MM.1S (cell line): ENCODE measurements at regions not wholly inside any gene's neighbourhood (a gene's known extent, or its start where the extent isn't known, plus 50 kb on each side); places are given as distances from the start of the nearest gene placed in this dataset.

Experiments used
- DNase-seq: peaks from one replicate; pipeline ENCODE4 v3.0.0-alpha.2; 2015
- H2AFZ ChIP-seq: fragments of 300-600 bp; sonication (generic); 2 replicates; pipeline ENCODE4 v1.6.0; 2016; ENCODE audit warnings: antibody characterized with exemption, low read length
- H3F3A ChIP-seq: fragments of 300-600 bp; sonication (generic); 2 replicates; pipeline ENCODE4 v1.6.1; 2016; ENCODE audit warnings: mild to moderate bottlenecking, antibody characterized with exemption, low read length, moderate library complexity, mixed read lengths; ENCODE audit not compliant: insufficient read depth
- H3K27ac ChIP-seq: fragments of 300-600 bp; sonication (generic); 2 replicates; pipeline ENCODE4 v1.5.1; 2016; ENCODE audit warnings: mild to moderate bottlenecking, low read length
- H3K27me3 ChIP-seq: fragments of 300-600 bp; sonication (generic); replicated peaks from 2 replicates; pipeline ENCODE4 v1.6.0; 2016; ENCODE audit warnings: low read length; ENCODE audit not compliant: insufficient read depth
- H3K36me3 ChIP-seq: fragments of 300-600 bp; sonication (generic); replicated peaks from 2 replicates; pipeline ENCODE4 v1.6.1; 2016; ENCODE audit warnings: mild to moderate bottlenecking, low read length, mixed read lengths; ENCODE audit not compliant: insufficient read depth
- H3K4me1 ChIP-seq: fragments of 300-600 bp; sonication (generic); 2 replicates; pipeline ENCODE4 v1.6.1; 2016; ENCODE audit warnings: low read length, mixed read lengths
- H3K4me2 ChIP-seq: fragments of 300-600 bp; sonication (generic); 2 replicates; pipeline ENCODE4 v1.6.0; 2016; ENCODE audit warnings: low read depth, low read length
- H3K4me3 ChIP-seq: fragments of 300-600 bp; sonication (generic); 2 replicates; pipeline ENCODE4 v1.5.1; 2016; ENCODE audit warnings: low read length, mixed read lengths
- H3K79me2 ChIP-seq: fragments of 300-600 bp; sonication (generic); 2 replicates; pipeline ENCODE4 v1.6.1; 2016; ENCODE audit warnings: mixed run types, low read length, mixed read lengths
- H3K9ac ChIP-seq: fragments of 300-600 bp; sonication (generic); 2 replicates; pipeline ENCODE4 v1.6.1; 2016; ENCODE audit warnings: low read length, mixed read lengths
- H3K9me2 ChIP-seq: fragments of 300-600 bp; sonication (generic); replicated peaks from 2 replicates; pipeline ENCODE4 v1.6.1; 2016; ENCODE audit warnings: mild to moderate bottlenecking, low read length, mixed read lengths; ENCODE audit not compliant: insufficient read depth
- H3K9me3 ChIP-seq: fragments of 300-600 bp; sonication (generic); replicated peaks from 2 replicates; pipeline ENCODE4 v1.6.1; 2016; ENCODE audit warnings: mild to moderate bottlenecking, low read length, mixed read lengths; ENCODE audit not compliant: insufficient read depth
- H4K20me1 ChIP-seq: fragments of 300-600 bp; sonication (generic); 2 replicates; pipeline ENCODE4 v1.6.1; 2016; ENCODE audit warnings: mild to moderate bottlenecking, low read length, moderate library complexity, mixed read lengths; ENCODE audit not compliant: insufficient read depth
- EZH2 ChIP-seq: fragments of 300-600 bp; sonication (generic); optimal IDR thresholded peaks from 2 replicates; pipeline ENCODE3; 2017; ENCODE audit warnings: low read depth, mild to moderate bottlenecking, antibody characterized with exemption, low read length, mixed read lengths
- EZH2phosphoT487 ChIP-seq: fragments of 300-600 bp; sonication (generic); IDR thresholded peaks from 2 replicates; pipeline ENCODE4 v1.6.1; 2018; ENCODE audit warnings: antibody characterized with exemption, low read length
- TF ChIP-seq, protein P1 (sequence below): fragments of 300-600 bp; sonication (generic); IDR thresholded peaks from 2 replicates; pipeline ENCODE4 v1.5.1; 2016; ENCODE audit warnings: antibody characterized with exemption, low read length, mixed read lengths

DNA sequence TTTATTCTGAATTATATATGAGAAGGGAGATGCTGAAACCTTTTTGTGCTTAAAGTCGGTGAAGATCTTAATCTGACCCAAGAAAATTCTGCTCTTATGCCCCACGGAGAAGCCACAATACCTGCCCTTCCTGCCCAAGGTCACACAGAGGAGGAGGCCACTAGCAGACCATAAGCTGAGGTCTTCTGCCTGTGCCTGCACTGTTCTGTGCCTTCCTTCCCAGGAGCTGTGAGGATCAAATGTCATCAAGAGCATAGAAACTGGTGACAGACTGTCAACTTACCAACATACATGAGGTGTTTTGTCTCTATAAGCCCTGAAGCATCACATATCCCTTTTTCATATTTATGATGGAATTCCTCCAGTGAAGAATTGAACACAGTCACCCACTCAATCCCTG is 233.3 kb downstream of the C1D start:
- Histone ChIP-seq H3K4me1 (no peaks in the 10 kb centered on the region), H2AFZ (no peak overlapping the region), H3K9me2 (no peaks in the 10 kb centered on the region), H3K79me2 (no peaks in the 10 kb centered on the region), H3F3A (no peaks in the 10 kb centered on the region), H3K9ac (no peak overlapping the region), H3K9me3 (no peaks in the 10 kb centered on the region), H3K4me2 (no peak overlapping the region), H3K4me3 (no peak overlapping the region), H3K27me3 (no peaks in the 10 kb centered on the region), H3K36me3 (no peaks in the 10 kb centered on the region), H4K20me1 (no peaks in the 10 kb centered on the region), H3K27ac (no peak overlapping the region)
- TF ChIP-seq EZH2 (no peak), EZH2phosphoT487 (no peak)
- TF ChIP-seq, protein P1, sequence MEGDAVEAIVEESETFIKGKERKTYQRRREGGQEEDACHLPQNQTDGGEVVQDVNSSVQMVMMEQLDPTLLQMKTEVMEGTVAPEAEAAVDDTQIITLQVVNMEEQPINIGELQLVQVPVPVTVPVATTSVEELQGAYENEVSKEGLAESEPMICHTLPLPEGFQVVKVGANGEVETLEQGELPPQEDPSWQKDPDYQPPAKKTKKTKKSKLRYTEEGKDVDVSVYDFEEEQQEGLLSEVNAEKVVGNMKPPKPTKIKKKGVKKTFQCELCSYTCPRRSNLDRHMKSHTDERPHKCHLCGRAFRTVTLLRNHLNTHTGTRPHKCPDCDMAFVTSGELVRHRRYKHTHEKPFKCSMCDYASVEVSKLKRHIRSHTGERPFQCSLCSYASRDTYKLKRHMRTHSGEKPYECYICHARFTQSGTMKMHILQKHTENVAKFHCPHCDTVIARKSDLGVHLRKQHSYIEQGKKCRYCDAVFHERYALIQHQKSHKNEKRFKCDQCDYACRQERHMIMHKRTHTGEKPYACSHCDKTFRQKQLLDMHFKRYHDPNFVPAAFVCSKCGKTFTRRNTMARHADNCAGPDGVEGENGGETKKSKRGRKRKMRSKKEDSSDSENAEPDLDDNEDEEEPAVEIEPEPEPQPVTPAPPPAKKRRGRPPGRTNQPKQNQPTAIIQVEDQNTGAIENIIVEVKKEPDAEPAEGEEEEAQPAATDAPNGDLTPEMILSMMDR = no peak
- DNase-seq = no peak

DNA sequence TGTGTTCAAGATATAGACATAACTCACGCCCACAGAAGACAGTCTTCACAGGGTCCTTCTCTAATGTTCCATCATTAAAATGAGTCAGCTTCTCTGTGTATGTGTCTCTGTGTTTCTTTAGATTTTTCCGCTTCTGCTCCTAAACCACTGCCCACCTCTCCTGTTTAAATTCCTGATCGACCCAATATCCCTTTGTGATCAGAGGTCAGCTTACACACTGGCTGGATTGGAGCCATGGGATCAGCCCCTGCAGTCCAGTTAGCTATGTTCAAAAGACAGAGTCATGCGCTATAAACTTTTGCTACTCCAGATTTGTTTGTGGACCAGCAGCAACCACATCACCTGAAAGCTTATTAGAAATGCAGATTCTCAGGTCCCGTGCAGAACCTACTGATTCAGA is 229.2 kb downstream of the C1D start:
- DNase-seq = no peak
- Histone ChIP-seq H3K9me3 (no peaks in the 10 kb centered on the region), H3K9me2 (no peaks in the 10 kb centered on the region), H3K4me2 (no peak overlapping the region), H3K4me3 (no peak overlapping the region), H3K36me3 (no peaks in the 10 kb centered on the region), H3K4me1 (no peaks in the 10 kb centered on the region), H3K27ac (no peak overlapping the region), H3K79me2 (no peaks in the 10 kb centered on the region), H4K20me1 (no peaks in the 10 kb centered on the region), H3K27me3 (no peaks in the 10 kb centered on the region), H2AFZ (no peak overlapping the region), H3F3A (no peaks in the 10 kb centered on the region), H3K9ac (no peak overlapping the region)
- TF ChIP-seq, protein P1 = no peak
- TF ChIP-seq EZH2 (no peak), EZH2phosphoT487 (no peak)

DNA sequence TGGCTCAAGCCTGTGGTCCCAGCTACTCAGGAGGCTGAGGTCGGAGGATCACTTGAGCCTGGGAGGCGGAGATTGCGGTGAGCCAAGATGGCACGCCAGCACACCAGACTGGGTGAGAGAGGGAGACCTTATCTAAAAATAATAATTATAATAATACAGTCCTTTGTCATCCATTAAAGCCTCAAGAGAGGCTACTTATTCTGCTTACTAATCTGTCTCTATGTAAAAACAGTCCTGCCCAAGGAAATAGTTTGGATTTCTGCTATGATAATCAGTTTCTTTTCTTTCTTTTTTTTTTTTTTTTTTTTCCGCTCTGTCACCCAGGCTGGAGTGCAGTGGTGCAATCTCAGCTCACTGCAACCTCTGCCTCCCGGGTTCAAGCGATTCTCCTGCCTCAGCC is 228.3 kb downstream of the C1D start:
- Histone ChIP-seq H3K27me3 (no peaks in the 10 kb centered on the region), H3K9ac (no peak overlapping the region), H3K9me2 (no peaks in the 10 kb centered on the region), H3K79me2 (no peaks in the 10 kb centered on the region), H4K20me1 (no peaks in the 10 kb centered on the region), H3K4me3 (no peak overlapping the region), H2AFZ (no peak overlapping the region), H3K4me2 (no peak overlapping the region), H3K36me3 (no peaks in the 10 kb centered on the region), H3F3A (no peaks in the 10 kb centered on the region), H3K9me3 (no peaks in the 10 kb centered on the region), H3K27ac (no peak overlapping the region), H3K4me1 (no peaks in the 10 kb centered on the region)
- no peak for DNase-seq
- TF ChIP-seq EZH2 = no peak
- TF ChIP-seq, protein P1 = no peak
